HUDEP-2 (cell line): ENCODE measurements at regions not wholly inside any gene's neighbourhood (a gene's known extent, or its start where the extent isn't known, plus 50 kb on each side); places are given as distances from the start of the nearest gene placed in this dataset.

Experiments
- DNase-seq, 76 experiments: peaks; one replicate each; lab custom pipeline; 2025; ENCODE audit not compliant: unreplicated experiment in 76 of 76; lab: John Stamatoyannopoulos, UW

DNA sequence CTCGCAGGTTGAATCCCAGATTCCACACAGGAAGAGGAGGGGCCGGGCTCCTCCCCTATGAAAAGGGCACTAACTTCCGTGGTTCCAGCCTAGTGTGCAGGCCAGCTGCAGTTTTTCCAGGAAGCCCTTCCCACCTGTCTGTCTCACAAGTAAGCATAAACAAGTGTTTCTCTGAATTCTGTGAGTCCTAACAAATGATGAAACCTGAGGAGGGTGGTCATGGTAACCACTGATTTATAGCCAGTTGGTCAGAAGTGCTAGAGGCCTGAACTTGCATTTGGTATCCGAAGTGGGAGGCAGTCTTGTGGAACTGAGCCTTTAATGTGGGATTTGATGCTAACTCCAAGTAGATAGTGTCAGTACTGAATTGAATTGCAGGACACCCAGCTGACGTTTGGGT lies 54.7 kb upstream of the STEAP4 start:
- DNase-seq: no peak

DNA sequence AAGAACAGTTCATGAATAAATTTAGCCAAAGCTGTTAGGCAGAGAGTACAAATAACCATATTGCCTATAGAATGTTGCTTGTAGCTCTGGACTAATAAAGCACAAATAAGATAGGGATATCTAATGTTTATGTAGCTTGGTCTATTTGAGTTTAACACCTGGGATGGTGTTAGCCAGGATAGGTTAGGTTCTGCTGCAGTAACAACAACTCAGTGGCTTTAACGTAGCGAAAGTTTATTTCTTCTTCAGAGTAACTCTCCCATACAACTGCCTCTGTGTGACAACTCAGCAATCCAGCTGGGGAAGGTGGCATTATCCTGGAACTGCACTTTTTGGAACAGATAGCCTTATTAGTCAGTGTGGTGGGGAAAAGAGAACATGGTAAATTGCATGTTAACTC lies 52.2 kb upstream of the STEAP4 start:
- no peak for DNase-seq

DNA sequence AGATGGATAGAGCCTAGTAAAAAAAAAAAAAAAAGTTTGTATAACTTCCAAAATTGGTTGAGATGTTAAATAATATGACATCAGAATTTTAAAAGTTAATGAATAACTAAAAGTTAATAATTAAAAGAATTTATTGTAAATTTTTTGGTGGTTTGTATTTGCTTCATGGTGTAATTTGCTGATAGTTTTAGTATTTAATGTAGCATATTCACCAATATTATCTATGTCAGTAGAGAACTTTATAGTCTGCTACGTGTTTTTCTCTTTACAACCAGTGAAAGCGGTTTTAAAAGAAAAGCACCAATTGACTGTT lies 51.8 kb upstream of the STEAP4 start:
- no peak for DNase-seq

DNA sequence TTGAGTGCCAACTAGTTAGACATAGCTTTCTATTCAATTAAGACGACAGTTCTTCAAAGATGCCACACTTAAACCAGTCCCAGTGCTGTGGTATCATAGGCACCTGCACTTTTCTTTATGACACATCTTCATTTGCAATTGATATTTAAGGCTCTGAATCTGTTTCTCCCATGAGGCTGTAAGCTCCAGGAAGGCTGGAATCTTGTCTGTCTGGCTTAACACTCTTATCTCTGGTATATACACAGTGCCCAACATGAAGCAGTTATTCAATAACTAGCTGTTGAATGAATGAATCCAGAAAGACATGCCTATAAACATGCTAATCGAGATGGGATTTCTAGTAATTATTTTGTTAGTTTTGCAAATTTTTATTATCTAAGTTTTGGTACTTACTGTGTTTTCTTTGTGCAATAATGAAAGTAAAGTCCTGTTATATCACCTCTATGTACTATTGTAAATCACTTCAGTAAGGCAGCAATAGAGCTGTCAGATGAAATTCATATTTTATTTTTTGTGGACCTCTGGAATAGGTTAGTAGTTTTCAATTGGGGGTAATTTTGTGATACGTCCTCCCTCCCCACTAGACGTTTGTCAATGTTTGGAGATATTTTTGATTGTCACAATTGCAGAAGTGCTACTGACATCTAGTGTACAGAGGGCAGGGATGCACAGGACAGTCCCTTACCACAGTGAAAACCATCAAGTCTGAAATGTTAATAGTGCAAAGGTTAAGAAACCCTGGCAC lies 51.3 kb upstream of the STEAP4 start:
- DNase-seq: peak in 10 of 76 experiments; percentile 0 to 41 (median 12)

DNA sequence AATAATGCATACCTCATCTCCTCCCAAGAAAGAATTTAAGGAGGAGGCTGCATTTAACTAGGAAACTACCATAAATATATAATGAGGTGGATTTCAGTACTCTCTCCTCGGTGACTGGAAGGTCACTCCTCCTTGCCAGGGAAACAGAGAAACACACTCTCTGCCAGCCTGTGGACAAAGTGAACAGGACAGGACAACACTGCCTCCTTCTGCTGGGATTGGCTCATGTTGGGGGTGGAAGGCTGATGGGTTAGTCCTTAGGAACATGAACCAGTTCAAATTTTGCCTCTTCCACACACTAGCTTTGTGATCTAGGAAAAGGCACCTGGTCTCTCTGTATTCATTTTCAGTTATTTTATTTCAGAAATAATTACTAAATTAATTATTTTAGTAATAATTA lies 50.6 kb upstream of the STEAP4 start:
- DNase-seq: peak in 8 of 76 experiments; percentile 0 to 17 (median 6)
